Effector memory CD8-positive, alpha-beta T cell (primary cell): ENCODE measurements at regions not wholly inside any gene's neighbourhood (a gene's known extent, or its start where the extent isn't known, plus 50 kb on each side); places are given as distances from the start of the nearest gene placed in this dataset.

Experiments used
- ATAC-seq: fragments of 150-1000 bp; cut with Tn5 transposase; replicated peaks from 2 replicates; pipeline ENCODE4 v1.10.0; 2021; ENCODE audit warnings: mild to moderate bottlenecking, moderate library complexity
- DNase-seq, 3 experiments: peaks; one replicate each; pipeline ENCODE4 v3.0.0; 2021
- H3K27ac Mint-ChIP-seq, 2 donors: one replicate each; pipeline ENCODE4 v1.8.0; 2022; ENCODE audit warnings: mild to moderate bottlenecking in 2 of 2, mixed read lengths in 2 of 2, moderate library complexity in 2 of 2
- H3K27me3 Mint-ChIP-seq, 2 donors: one replicate each; pipeline ENCODE4 v1.8.0; 2022; ENCODE audit warnings: mixed read lengths in 2 of 2
- H3K36me3 Mint-ChIP-seq: one replicate; pipeline ENCODE4 v1.8.0; 2022; ENCODE audit warnings: mild to moderate bottlenecking, moderate library complexity, mixed read lengths; ENCODE audit not compliant: insufficient read depth
- H3K4me1 Mint-ChIP-seq, 2 donors: one replicate each; pipeline ENCODE4 v1.8.0; 2022; ENCODE audit warnings: low read depth in 2 of 2, mixed read lengths in 2 of 2
- H3K4me3 Mint-ChIP-seq, 2 donors: one replicate each; pipeline ENCODE4 v1.8.0; 2022; ENCODE audit warnings: mild to moderate bottlenecking in 2 of 2, mixed read lengths in 2 of 2, moderate library complexity in 2 of 2
- H3K9me3 Mint-ChIP-seq, 2 donors: one replicate each; pipeline ENCODE4 v1.8.0; 2022; ENCODE audit warnings: mixed read lengths in 2 of 2

DNA sequence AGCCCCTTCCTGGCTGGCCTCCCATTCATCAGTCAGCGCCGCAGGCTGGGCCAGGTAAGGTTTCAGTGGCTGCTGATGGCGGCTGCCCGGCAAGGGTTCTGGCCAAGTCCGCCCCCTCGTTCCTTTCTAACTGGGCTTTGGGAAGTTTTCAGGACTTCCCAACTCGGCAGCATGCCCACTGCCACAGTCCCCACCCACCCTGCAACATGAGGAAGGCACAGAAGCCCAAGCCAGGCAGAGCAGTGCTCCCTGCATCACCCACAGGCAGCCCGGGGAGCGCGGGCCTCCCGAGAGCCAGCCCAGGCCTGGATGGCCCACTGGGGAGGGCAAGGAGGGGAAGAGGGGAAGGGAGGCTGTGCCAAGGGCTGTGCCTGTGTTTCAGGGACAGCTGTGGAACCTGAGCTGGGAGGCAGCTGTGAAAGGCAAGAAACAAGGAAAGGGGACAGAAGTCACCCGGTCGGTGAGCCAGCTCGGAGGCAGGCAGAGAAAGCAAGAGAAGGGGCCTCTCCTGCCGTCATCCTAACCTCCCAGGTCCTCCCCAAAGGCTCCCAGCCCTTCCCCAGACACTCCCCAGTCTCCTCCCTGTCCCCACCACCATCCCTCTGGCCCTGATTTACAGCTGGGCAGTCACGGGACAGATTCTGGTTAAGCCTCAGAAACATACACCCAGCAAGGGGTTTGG is 73.9 kb downstream of the CPN2 start:
- peaks cover 0 to 3% of the 10 kb centered on the region in 2 donors for H3K4me1 Mint-ChIP-seq
- DNase-seq: no peak
- no peak overlapping the region for H3K4me3 Mint-ChIP-seq
- H3K9me3 Mint-ChIP-seq: no peaks in the 10 kb centered on the region
- no peak overlapping the region for H3K27ac Mint-ChIP-seq
- H3K36me3 Mint-ChIP-seq: no peaks in the 10 kb centered on the region
- peaks cover 11 to 17% of the 10 kb centered on the region in 2 donors for H3K27me3 Mint-ChIP-seq
- no peak for ATAC-seq

DNA sequence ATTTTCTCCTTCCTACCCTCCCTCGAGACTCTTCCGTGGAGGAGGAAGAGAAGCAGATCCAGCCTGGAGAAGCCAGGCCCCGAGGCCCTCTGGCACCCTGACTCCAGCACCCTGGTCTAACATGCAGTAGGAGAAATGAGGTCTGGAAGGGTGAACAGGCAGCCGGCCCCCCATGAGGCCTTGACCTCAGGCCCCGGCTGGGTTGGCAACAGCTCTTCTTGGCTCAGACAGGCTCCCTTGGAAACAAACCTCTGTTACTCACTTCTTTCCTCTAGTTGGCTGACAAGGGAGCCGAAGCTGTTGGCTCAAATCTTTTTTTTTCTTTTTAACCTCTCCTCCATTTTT is 73.4 kb downstream of the CPN2 start:
- ATAC-seq (no peak), DNase-seq (no peak)
- H3K36me3 Mint-ChIP-seq: no peaks in the 10 kb centered on the region
- H3K27ac Mint-ChIP-seq: no peak overlapping the region
- no peaks in the 10 kb centered on the region for H3K9me3 Mint-ChIP-seq
- H3K4me3 Mint-ChIP-seq: no peak overlapping the region
- peaks cover 0 to 3% of the 10 kb centered on the region in 2 donors for H3K4me1 Mint-ChIP-seq
- peaks cover 12 to 16% of the 10 kb centered on the region in 2 donors for H3K27me3 Mint-ChIP-seq

GRCh38 chr3:194278186-194278845 is 72.8 kb downstream of the CPN2 start:
- H3K27ac Mint-ChIP-seq: no peak overlapping the region
- DNase-seq (no peak), ATAC-seq (no peak)
- H3K27me3 Mint-ChIP-seq: peaks cover 8 to 17% of the 10 kb centered on the region in 2 donors
- H3K4me3 Mint-ChIP-seq: no peak overlapping the region
- no peaks in the 10 kb centered on the region for H3K9me3 Mint-ChIP-seq
- H3K4me1 Mint-ChIP-seq: peaks cover 0 to 3% of the 10 kb centered on the region in 2 donors
- H3K36me3 Mint-ChIP-seq: no peaks in the 10 kb centered on the region

- H3K27me3 Mint-ChIP-seq: peaks cover 8 to 23% of the 10 kb centered on the region in 2 donors
- H3K9me3 Mint-ChIP-seq: no peaks in the 10 kb centered on the region
- ATAC-seq (no peak), DNase-seq (no peak)
- no peak overlapping the region for H3K27ac Mint-ChIP-seq
- peaks cover 3% of the 10 kb centered on the region for H3K36me3 Mint-ChIP-seq
- H3K4me3 Mint-ChIP-seq: no peak overlapping the region
- peaks cover 0 to 3% of the 10 kb centered on the region in 2 donors for H3K4me1 Mint-ChIP-seq
These were observed 72.0 kb downstream of the CPN2 start for GRCh38 chr3:194279101-194279500.

GRCh38 chr3:194279701-194280360 is 71.3 kb downstream of the CPN2 start:
- ATAC-seq: no peak
- peaks cover 6 to 26% of the 10 kb centered on the region in 2 donors for H3K27me3 Mint-ChIP-seq
- H3K9me3 Mint-ChIP-seq: no peaks in the 10 kb centered on the region
- no peak overlapping the region for H3K27ac Mint-ChIP-seq
- peaks cover 0 to 3% of the 10 kb centered on the region in 2 donors for H3K4me1 Mint-ChIP-seq
- H3K4me3 Mint-ChIP-seq: no peak overlapping the region
- DNase-seq: no peak
- peaks cover 3% of the 10 kb centered on the region for H3K36me3 Mint-ChIP-seq

DNA sequence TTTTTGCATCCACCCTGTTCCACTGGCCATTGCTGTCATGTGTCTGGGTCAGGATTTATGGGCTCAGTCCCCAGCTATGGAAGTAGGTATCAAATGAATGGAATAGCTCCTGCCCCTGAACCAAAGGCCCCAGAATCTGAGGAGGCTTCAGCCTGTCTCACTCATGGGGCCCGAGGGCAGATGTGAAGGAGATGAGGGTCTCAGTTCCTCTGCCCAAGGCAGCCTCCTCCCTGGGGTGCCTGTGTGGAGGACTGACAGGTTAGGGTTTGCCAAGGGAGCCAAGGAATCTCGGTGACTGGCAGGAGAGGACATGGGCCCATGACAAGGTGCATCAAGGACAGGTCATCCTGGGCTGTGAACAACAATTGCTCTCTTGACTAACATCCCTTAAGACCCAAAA is 70.4 kb downstream of the CPN2 start:
- H3K27me3 Mint-ChIP-seq: peaks cover 0 to 26% of the 10 kb centered on the region in 2 donors

GRCh38 chr3:194281306-194281705 is 69.8 kb downstream of the CPN2 start:
- H3K9me3 Mint-ChIP-seq: no peaks in the 10 kb centered on the region
- peaks cover 3% of the 10 kb centered on the region for H3K36me3 Mint-ChIP-seq
- no peak overlapping the region for H3K27ac Mint-ChIP-seq
- H3K27me3 Mint-ChIP-seq: peaks cover 0 to 26% of the 10 kb centered on the region in 2 donors
- H3K4me1 Mint-ChIP-seq: no peaks in the 10 kb centered on the region
- DNase-seq (no peak), ATAC-seq (no peak)
- H3K4me3 Mint-ChIP-seq: no peak overlapping the region

More for the DNA sequence above, 70.4 kb downstream of the CPN2 start:
- Mint-ChIP-seq H3K36me3 (peaks cover 3% of the 10 kb centered on the region), H3K27ac (no peak overlapping the region), H3K4me1 (no peaks in the 10 kb centered on the region), H3K9me3 (no peaks in the 10 kb centered on the region), H3K4me3 (no peak overlapping the region)
- DNase-seq (no peak), ATAC-seq (no peak)

DNA sequence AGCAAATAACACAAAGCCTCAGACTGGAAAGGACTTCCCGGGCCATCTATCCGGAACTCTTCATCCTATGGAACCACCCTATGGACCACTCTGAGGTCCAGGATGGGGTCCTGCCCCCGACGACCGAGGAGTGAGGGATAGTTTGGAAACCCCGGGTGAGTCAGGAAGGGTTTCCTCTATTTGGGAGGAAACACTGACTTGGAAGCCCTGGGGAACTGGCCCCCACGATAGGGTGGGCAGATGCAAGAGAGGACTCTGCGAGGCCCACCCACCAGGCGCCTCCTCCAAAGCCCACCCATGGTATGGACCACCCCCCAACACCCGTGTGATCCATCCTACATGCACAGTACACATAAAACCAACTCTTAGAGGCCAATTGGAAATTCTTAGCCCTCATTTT is 69.4 kb downstream of the CPN2 start:
- no peak for DNase-seq
- H3K4me3 Mint-ChIP-seq: no peak overlapping the region
- H3K9me3 Mint-ChIP-seq: no peaks in the 10 kb centered on the region
- H3K36me3 Mint-ChIP-seq: peaks cover 3% of the 10 kb centered on the region
- no peaks in the 10 kb centered on the region for H3K4me1 Mint-ChIP-seq
- no peak overlapping the region for H3K27ac Mint-ChIP-seq
- peaks cover 0 to 26% of the 10 kb centered on the region in 2 donors for H3K27me3 Mint-ChIP-seq
- no peak for ATAC-seq

DNA sequence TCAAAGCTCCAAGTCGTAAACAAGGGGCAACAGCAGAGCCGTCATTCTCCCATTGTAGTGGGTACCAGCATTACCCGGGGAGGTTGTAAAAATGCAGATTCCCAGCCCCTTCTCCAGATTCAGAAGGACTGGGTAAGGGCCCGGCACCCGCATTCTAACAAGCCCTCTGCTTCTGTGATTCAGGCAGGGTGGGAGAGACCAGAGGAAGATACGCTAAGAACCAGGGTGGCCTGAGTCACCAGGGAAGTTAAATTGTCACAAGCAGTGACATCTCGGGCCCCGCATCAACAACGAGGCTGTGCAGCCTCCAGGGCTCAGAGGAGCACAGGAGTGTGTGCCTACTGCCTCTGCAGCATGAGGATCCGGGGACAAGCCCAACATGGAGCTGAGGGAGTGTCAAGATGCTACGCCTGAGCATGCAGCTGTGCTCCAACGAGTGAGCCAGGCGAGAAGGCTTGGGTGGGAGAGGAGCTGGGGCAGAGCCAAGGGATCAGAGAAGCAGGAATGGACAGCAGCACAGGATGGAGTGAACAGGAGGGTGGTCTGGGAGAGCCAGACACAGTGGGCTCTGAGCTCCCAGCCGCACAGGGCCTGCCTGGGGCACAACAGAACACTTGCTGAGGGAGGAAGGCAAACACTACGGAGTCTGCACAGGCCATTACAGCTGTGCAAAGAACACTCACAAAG is 68.5 kb downstream of the CPN2 start:
- Mint-ChIP-seq H3K9me3 (no peaks in the 10 kb centered on the region), H3K27ac (no peak overlapping the region), H3K36me3 (peaks cover 3% of the 10 kb centered on the region), H3K27me3 (peaks cover 0 to 29% of the 10 kb centered on the region in 2 donors), H3K4me3 (no peak overlapping the region), H3K4me1 (no peaks in the 10 kb centered on the region)
- no peak for DNase-seq
- no peak for ATAC-seq

DNA sequence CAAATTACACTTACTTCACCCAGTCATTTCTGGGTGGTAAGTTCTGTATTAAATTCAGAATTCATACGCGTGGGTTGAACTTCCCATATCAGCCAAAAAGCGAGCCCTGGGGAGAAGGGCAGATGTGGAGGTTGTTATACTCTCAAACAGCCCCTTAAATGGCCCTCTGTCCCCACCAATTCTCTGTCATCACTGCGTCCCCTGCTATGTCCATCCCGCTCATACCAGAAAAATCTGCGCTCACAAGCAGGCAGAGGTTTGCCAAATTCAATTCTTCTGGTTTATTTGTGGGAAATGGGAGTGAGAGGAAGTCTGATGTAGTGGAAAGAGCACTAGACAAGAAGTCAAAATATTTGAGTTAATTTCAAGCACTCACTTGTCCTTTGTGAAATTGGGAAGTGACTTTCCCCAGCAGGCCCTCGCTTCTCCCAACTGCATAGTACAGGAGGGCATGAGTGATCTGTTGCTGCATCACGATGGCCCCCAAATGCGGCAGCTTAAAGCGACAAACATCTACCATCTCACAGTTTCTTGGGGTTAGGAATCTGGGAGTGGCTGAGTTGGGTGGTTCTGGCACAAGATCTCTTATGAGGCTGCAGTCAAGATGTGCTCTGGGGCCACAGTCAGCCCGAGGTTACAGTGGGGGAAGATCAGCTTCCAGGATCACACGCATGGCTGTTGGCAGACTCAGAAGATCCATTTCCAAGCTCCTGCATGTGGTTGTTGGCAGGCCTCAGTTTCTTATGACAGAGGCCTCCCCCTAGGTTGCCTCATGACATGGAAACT is 67.7 kb downstream of the CPN2 start:
- Mint-ChIP-seq H3K27ac (no peak overlapping the region), H3K9me3 (no peaks in the 10 kb centered on the region), H3K4me1 (no peaks in the 10 kb centered on the region), H3K36me3 (peaks cover 3% of the 10 kb centered on the region), H3K4me3 (no peak overlapping the region), H3K27me3 (peaks cover 0 to 36% of the 10 kb centered on the region in 2 donors)
- ATAC-seq (no peak), DNase-seq (no peak)

DNA sequence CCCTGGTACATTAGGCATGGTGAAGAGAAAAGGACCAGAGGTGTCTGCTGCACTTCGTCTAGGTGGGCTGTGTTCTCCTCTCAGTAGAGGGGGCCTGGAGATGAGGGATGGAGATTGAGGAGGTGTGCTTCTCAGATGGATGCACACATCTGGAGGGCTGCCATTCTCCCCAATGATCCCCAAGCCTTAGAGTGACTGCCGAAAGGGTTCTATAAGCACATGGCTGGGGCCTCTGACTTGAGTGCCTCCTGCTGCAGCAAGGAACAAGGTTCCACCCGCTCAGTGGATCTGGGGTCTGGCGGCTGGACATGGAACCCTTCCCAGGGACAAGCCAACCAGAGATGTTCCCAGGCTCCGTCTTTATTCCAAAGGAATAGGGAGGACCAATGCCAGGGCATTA is 66.8 kb downstream of the CPN2 start:
- peaks cover 3% of the 10 kb centered on the region for H3K36me3 Mint-ChIP-seq

DNA sequence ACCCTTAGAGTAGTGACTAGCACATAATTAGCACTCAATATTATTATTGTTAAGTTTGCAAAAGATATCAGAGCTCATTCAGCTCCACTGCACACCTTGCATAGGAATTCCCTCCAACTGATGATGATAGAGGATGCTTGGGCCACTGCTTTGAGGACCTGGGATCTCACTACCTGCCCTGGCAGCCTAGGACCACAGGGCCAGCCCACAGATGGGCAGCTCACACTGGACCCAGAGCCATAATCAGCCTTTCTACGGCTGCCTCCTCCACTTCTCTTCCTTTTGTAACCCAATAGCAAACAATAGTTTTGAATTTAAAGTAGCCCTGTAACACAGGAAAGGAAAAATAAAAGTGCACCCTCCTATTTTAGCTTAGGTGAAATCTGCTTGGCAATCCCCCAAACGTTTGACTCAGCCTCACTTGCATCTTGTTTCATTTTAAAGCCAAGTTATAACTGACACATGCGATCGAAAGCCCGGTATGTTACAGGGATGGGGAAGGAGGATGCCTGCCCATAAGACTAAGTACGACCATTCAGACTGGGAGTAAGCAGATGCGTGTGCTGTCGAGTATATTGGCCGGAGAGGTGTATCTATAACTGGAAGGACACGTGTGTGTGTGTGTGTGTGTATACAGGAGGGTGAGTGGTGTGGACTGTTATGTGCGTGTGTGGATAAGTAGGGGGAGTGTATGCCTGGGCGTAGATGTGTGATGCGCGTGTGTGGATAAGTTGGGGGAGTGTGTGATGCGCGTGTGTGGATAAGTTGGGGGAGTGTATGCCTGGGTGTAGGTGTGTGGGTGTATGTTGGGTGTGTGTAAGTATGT is 65.9 kb downstream of the CPN2 start:
- Mint-ChIP-seq H3K36me3 (peaks cover 3% of the 10 kb centered on the region), H3K9me3 (no peaks in the 10 kb centered on the region), H3K4me1 (no peaks in the 10 kb centered on the region), H3K27ac (no peak overlapping the region), H3K4me3 (no peak overlapping the region), H3K27me3 (peaks cover 5 to 40% of the 10 kb centered on the region in 2 donors)
- ATAC-seq (no peak), DNase-seq (no peak)

More for the DNA sequence above, 66.8 kb downstream of the CPN2 start:
- Mint-ChIP-seq H3K27ac (no peak overlapping the region), H3K9me3 (no peaks in the 10 kb centered on the region), H3K4me3 (no peak overlapping the region), H3K27me3 (peaks cover 0 to 36% of the 10 kb centered on the region in 2 donors), H3K4me1 (no peaks in the 10 kb centered on the region)
- no peak for ATAC-seq
- DNase-seq: no peak
